Mesenteric fat pad (tissue), 1 donor: ENCODE measurements at regions not wholly inside any gene's neighbourhood (a gene's known extent, or its start where the extent isn't known, plus 50 kb on each side); places are given as distances from the start of the nearest gene placed in this dataset.
"Not testable (repeated sequence)": the region's sequence is repeated elsewhere in the genome, so short reads cannot be mapped to it uniquely, and the experiment has no call there.

Source experiments
- DNase-seq: peaks from one replicate; pipeline ENCODE4 v3.0.0-alpha.2; 2020; ENCODE audit warnings: low spot score
- donor health status: DM: yes; HTN: yes; CAD: no.

DNA sequence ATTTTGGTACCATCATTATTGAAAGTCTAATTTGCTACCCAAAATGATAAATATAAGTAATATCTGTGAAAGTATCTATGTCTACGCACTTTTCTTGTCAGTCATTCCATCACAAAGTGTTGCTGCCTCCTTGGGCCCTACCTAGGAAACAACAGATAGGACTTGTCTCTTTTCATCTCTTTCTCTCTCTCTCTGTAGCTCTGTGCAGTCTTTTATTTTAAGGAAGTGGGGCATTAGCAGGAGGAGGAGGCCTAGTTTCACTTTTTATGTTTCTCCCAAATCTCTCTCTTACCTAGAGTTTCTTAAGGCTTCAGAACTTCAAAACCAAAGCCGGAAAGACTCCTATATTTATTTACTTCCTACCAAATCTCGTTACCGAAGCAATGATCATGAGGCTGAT lies 354.8 kb upstream of the LUZP2 start:
- no peak for DNase-seq

DNA sequence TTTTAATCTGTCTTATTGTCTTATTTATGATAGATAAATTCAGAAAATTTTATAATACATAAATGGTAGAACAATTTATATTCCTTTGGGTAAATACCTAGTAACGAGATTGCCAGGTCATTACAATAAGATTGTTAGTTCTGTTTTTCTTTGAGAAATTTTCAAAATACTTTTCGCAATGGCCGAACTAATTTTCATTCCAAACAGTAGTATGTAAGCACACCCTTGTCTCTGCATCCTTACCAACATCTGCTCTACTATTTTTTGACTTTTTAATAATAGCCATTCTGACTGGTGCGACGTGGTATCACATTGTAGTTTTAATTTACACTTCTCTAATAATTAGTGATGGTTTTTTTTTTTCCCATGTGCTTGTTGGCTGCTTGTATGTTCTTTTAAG lies 351.4 kb upstream of the LUZP2 start:
- no peak for DNase-seq

DNA sequence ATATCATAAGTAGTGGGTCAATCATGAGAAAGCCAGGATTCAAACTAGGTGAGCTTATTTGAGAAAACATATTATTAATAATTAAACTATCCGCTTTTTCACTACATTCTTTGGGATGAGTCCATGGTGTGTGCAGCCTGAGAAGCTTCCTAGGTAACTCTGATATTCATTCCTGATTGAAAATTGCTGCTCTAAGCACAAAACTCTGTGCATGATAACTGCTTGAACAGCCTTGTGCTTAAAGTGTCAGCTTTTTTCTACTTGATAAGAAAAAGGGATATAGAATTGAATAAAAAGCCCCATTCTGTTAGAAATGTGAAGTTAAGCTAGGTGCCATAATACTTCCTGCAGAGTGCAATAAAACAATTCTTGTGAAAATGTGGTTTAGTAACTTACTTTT lies 343.5 kb upstream of the LUZP2 start:
- no peak for DNase-seq

DNA sequence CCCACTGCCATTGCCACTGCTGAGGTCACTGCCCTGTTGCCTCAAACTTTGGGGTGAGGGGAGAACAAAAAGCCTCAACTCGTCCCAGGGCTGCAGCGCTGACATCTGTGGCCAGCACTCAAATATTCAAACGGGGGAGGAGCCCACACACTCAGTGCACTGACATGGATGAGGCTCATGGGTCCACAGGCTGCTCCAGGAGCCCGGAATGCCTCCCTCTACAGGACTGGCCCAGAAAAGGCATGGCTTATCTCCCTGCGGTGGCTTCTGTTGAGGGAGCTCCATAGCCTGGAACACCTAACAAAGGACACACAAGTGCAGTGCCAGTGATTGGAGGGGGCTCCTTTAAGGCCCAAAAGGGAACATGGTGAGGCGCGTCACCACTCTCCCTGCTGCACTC lies 341.1 kb upstream of the LUZP2 start:
- DNase-seq: peak; percentile 72

DNA sequence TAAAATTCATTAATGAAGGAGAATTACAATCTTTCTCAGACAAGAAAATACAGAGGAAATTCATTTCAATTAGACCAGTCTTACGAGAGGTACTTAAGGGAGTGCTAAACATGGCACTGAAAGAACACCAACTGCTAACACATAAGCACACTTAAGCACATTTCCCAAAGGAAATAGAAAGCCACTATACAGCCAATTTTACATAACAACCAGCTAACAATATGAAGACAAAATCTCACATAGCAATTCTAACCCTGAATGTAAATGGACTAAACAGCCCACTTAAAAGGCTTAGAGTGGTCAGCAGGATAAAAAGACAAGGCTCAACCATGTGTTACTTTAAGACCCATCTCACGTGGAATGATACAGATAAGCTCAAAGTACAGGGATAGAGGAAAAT lies 339.5 kb upstream of the LUZP2 start:
- no peak for DNase-seq

DNA sequence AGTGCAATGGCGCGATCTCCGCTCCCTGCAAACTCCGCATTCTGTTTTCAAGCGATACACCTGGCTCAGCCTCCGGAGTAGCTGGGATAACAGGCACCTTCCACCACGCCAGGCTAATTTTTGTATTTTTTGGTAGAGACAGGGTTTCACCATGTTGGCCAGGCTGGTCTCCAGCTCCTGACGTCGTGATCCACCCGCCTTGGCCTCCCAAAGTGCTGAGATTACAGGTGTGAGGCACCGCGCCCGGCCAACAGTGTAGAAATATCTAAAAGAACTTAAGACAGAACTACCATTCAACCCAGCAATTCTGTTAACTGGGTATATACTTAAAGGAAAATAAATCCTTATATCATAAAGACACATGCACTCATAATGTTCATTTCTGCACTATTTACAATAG lies 335.3 kb upstream of the LUZP2 start:
- peak; percentile 47 for DNase-seq

DNA sequence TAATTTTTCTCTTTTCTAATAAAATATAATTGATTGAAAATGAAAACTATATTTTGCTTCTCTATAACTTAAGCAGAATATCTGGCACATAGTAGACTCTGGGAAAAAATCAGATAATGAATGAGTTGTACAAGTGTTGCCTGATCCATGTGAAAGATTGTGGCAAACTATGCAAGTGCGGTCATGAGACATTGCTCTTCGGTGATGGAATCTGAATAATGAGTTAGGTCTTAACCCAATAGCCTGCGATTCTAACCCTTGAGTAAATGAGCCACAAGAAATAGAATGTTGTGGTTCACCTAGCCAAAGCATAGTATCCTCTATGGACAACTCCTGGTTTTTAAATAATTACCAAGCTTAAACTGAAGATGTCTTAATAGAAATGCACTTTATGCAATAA lies 333.7 kb upstream of the LUZP2 start:
- no peak for DNase-seq

DNA sequence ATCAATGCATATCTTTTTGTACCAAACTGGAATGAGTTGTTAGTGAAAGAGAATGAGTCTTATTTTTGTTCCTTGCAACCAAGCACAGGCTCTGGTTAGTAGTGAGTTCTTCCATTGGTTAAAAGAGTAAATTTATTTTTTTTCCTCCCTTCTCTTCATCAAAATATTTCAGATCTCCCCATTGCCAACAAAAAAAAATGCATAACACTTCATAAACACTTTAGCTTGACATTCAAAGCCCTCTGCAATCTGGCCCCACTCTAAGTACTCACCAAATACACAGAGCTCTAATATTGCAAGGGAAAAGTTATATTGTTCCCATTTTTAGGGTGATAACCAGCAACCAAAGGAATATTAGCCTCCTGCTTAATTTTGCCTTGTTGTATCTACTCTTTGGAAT lies 333.0 kb upstream of the LUZP2 start:
- no peak for DNase-seq

DNA sequence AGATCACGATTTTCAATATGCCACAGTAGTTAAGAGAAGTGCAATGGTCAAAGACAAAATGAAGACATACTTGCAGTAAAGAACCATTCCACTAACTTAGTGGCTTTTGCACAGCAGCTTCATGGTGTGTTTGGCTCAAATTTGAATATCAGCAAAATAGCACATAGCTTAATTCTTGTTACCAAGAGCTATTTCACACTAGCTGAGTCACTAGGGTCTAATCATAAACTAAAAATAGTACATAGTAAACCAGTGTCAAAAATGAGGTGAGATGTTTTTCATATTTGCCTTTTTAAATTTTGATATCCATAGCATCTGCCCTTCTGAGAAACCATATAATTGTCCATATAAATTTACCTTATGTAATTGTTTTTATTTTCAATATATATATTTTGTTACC lies 325.0 kb upstream of the LUZP2 start:
- DNase-seq: no peak

DNA sequence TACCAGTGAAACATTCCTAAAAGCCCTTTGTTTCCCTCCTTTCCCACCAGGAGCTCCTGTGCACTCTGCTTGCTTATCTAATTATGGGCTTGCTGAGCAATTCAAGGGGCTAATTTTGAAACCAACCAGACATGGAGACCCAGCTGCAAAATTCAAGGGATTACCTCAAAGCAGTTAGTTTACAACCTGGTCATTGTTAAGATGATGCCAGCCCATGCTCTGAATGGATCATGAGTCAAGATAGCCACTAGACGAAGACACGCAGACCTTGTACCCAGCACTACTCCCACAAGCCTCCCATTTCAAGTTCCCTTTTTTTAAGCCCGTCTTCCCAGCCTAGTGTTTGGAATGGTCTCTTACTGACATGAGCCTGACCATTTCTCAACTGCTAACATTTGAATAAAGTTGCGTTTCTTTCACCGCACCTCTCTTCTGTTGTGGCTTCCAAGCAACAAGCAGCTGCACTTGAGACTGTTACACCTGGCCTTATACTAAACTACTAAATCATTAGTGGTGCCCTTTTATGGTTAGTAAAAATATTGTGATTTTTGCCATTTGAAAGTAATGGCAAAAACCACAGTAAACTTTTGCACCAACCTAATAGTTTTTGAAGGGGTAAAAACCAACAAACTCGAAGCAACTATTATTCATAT lies 315.3 kb upstream of the LUZP2 start:
- DNase-seq: no peak

DNA sequence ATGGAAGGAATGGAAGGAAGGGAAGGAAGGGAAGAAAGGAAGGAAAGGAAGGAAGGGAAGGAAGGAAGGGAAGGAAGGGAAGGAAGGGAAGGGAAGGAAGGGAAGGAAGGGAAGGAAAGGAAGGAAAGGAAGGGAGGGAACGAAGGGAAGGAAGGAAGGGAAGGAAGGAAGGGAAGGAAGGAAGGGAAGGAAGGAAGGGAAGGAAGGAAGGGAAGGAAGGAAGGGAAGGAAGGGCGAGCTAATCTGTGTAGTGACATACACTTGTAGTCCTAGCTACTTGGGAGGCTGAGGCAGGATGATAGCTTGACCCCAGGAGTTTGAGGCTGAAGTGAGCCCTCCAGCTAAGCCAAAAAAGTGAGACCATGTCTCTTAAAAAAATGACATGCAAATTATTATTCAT lies 311.3 kb upstream of the LUZP2 start:
- DNase-seq: not testable (repeated sequence)

DNA sequence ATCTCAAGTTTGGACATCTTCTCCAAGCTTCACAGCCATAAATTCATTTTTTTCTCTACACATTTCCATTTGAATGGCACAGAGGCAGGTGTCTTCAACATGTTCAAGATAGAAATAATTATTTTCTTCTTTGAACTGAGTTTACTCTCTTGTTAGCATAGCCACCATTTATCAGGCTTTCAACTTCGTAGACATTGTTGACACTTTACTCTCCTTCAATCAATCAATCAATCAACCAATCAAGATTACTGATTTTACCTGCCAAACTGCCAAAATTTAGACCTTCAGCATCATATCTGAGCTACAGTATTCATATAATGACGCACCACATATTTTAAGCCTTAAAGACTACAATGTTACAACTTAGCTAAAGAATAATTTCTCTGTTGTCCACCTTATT lies 300.1 kb upstream of the LUZP2 start:
- DNase-seq: no peak

DNA sequence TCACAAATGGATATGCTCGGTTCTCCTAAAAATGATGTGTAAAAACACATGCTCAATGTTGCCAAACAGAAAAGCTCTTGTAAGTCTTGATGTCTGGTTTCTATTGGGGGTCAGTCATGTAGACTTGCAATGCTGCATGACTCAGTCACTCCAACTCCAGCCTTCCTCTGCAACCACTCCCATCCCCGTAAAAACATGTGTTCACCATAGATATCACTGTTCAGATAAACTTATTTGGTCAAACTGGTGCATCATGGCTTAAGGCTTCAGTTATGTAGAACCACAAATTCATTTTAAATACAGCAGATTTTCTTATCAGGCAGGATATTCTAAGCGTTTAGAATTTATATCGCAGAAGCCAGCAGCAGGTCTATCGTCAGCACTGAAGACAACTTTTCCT lies 298.4 kb upstream of the LUZP2 start:
- DNase-seq: no peak

DNA sequence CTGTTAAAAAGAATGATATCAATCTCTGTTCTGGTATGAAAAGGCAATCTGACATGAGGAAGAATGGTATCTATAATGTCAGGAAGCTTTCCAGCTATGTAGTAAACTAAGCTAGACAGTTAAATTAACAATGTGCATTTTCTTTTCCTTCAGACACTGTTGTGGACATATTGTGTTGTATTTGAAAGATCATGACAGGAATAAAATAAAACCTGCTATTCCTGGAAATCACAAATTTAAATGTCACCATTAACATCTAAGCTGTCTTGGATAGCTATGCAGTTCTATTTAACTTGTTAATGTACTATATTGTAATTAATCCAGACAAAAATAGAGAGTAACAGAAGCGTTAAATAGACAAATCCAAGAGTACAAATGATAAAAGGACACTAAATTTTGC lies 297.4 kb upstream of the LUZP2 start:
- no peak for DNase-seq

DNA sequence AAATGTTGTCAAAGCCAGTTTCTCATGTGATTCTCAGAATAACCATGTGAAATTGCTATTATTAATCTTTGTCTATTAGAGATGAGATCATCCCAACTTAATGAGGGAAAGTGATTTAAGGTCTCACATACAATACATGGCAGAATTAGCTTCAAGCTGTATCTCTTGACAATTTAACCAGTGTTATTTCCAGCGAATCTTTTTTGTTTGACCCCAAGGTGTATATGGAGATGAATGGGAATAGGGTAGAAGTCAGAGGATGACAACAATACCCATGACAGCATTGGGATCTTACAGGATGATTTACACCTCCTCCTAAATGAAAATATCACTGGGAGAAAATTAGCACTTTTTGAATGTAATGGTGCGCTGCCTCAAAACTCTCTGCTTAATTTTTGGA lies 290.8 kb upstream of the LUZP2 start:
- DNase-seq: no peak

DNA sequence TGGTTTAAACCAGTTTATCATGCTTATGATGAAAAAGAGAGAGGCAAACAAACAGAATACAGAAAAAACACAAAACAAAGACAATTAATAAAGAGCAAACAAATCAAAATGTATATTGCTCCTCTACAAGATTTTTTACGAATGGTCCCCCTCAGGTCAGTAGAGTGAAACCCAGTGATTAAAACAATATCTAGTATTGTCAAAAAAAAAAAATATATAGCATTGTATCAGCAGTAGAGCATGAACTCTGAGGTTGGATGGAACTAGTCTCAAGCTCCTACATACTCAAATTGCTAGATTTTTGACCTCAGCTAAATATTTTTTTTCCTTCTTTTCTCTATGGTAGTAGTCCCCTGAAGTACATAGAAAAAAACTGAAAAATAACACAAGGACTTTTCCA lies 290.3 kb upstream of the LUZP2 start:
- no peak for DNase-seq

DNA sequence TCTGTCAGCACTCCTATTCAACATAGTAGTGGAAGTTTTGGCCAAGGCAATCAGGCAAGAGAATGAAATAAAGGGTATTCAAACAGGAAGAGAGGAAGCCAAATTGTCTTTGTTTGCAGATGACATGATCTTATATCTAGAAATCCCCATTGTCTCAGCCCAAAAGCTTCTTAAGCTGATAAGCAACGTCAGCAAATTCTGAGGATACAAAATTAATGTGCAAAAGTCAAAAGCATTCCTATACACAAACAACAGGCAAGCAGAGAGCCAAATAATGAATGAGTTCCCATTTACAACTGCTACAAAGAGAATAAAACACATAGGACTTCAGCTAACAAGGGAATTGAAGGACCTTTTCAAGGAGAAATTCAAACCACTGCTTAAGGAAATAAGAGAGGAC lies 280.4 kb upstream of the LUZP2 start:
- DNase-seq: no peak

DNA sequence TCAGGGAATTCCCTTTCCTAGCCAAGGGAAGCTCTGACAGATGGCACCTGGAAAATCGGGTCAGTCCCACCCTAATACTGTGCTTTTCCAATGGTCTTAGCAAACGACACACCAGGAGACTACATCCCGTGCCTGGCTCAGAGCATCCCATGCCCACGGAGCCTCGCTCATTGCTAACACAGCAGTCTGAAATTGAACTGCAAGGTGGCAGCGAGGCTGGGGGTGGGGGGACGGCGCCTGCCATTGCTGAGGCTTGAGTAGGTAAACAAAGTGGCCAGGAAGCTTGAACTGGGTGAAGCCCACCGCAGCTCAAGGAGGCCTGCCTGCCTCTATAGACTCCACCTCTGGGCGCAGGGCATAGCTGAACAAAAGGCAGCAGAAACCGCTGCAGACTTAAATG lies 279.5 kb upstream of the LUZP2 start:
- DNase-seq: not testable (repeated sequence)

DNA sequence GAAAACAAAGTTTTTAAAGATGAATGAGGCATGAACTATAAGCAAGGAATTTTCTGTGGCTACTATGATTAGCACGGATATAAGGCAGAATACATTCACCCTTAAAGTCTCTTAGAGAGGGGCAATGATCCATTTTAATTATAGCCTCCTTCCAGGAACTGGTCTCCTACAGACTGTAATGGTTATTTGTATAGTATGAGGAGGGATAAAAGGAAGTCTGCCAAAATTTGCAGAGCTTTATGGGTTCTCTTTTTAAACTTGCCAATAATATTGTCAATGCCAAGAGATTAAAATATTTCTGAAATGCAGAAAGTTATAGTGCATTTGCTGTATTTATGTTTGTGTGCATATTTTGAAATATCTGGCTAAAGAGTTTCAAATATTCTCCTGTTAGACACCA lies 271.4 kb upstream of the LUZP2 start:
- no peak for DNase-seq

DNA sequence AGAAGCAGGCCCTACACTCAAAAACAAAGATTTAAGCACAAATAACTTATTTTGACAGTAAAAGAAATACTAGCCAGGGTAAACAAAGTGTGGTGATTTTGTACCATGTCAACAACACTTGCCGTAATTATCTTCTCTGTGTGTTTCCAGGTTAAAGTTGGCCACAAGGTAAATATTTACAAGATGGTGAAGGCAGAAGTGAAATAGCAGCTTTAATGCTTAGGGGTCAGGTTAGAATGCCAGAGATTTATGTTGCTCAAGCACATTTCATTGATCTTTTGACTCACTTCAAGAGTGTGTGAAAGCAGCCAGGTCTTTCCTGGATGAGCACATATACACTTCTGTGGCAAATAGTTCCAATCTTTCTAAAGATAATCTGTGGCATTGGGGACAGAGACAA lies 270.2 kb upstream of the LUZP2 start:
- no peak for DNase-seq

DNA sequence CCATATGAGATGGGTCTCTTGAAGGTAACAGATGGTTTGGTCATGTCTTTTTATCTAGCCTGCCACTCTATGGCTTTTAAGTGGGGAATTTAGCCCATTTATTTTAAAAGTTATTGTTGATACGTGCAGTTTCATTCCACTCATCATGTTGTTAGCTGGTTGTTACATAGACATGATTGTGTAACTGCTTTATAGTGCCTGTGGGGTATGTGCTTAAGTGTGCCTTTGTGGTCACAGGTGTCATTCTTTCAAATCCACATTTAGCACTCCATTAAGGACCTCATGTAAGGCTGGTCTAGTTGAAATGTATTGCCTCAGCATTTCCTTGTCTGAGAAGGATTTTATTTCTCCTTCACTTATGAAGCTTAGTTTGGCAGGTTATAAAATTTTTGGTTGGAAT lies 263.8 kb upstream of the LUZP2 start:
- no peak for DNase-seq

DNA sequence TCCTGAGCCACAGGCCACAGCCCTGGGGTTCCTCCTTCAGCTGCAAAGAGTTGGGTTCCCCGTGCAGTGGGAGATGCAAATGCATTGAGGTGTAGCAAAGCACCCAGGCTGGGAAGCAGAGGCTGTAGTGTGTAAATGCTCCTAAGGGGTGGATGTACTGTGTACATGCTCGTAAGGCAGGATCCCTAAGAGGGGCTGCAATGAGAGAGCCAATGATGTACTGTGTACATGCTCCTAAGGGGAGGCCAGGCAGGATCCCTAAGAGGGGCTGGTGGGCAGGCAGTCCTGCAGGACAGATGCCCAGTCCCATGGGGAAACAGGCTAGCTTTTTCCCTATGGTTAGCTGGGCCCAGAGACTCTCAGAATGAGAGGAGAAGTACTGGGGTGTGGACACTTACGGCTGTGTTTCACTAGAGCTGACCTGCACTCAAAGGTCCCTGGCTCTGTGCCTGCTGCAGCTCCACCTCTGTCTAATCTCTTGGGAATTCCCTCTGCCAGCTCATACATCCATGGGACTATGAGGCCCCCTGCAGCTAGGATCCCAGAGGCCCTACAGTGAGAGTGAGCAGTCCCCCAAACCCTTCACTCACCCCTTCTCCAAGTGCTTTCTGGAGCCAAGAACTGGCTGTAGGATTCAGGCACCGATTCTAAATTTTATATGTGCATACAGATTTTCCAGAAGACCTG lies 261.9 kb upstream of the LUZP2 start:
- DNase-seq: peak; percentile 49
